ENCODE measurements at regions not wholly inside any gene's neighbourhood (a gene's known extent, or its start where the extent isn't known, plus 50 kb on each side); places are given as distances from the start of the nearest gene placed in this dataset.
A peak's percentile ranks its signal among the peaks of the same experiment; 100 is the strongest.

GRCh38 chrX:121301356-121301755 is 253.9 kb downstream of the GLUD2 start:
- TF ChIP-seq CTCF (IDR thresholded peaks at IDR 0.05) = no peak
- no peak for DNase-seq (ENCODE audit: low spot score)
- no peaks in the 10 kb centered on the region for H3K36me3 Mint-ChIP-seq (ENCODE audit: low read depth)
- H3K9me3 Mint-ChIP-seq (ENCODE audit: low read depth) = peaks cover 2% of the 10 kb centered on the region
- no peaks in the 10 kb centered on the region for H3K4me1 Mint-ChIP-seq (ENCODE audit: low read depth)
- H3K27me3 Mint-ChIP-seq (ENCODE audit: low read depth) = peaks cover 2% of the 10 kb centered on the region
- H3K4me3 Mint-ChIP-seq (ENCODE audit: unreplicated experiment) = no peak overlapping the region
- H3K27ac Mint-ChIP-seq (ENCODE audit: unreplicated experiment) = no peak overlapping the region

DNA sequence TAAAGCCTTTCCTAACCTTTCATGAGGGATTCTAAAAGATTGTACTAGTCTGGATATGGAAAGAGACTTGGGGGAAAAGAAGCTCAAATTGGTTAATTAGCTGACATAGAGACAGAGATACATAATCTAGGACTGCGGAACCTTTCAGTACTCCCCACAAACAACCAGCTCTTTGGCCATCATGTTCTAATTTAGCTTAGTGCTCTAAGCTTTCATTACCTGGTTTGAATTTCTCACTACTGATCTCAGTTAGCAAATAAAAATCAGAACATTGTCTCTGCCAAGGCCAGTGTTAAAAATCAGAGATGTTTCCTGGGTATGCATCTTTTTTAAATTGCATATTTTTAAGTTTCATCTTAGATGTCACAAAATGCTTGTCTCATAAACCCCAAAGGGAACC is 254.4 kb downstream of the GLUD2 start:
- H3K27me3 Mint-ChIP-seq (ENCODE audit: low read depth) = peaks cover 2% of the 10 kb centered on the region

DNA sequence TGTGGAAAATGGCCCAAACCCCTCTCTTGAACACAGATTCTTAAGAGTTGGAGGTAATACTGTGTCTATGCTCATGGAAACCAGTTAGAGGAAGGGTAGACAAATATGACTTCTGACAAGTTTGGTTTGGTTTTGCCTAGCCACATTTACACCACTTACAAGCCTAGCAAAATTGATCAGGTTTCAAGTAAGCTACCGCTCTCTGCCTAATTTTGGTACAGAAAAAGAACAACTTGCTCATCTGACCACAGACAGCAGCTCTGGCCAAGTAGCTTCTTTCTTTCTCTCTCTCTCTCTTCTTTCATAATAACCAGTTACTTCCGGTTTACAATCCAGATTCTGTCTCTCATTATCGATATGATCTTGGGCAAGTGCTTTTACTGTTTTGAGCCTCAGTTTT is 260.0 kb downstream of the GLUD2 start:
- no peak for DNase-seq (ENCODE audit: low spot score)
- no peaks in the 10 kb centered on the region for H3K36me3 Mint-ChIP-seq (ENCODE audit: low read depth)
- H3K27ac Mint-ChIP-seq (ENCODE audit: unreplicated experiment) = no peak overlapping the region
- H3K4me1 Mint-ChIP-seq (ENCODE audit: low read depth) = peaks cover 7% of the 10 kb centered on the region
- no peaks in the 10 kb centered on the region for H3K9me3 Mint-ChIP-seq (ENCODE audit: low read depth)
- no peak overlapping the region for H3K4me3 Mint-ChIP-seq (ENCODE audit: unreplicated experiment)
- peaks cover 2% of the 10 kb centered on the region for H3K27me3 Mint-ChIP-seq (ENCODE audit: low read depth)
- no peak for TF ChIP-seq CTCF (IDR thresholded peaks at IDR 0.05)

More for the DNA sequence above, 254.4 kb downstream of the GLUD2 start:
- H3K27ac Mint-ChIP-seq (ENCODE audit: unreplicated experiment) = no peak overlapping the region
- peaks cover 2% of the 10 kb centered on the region for H3K9me3 Mint-ChIP-seq (ENCODE audit: low read depth)
- TF ChIP-seq CTCF (IDR thresholded peaks at IDR 0.05) = no peak
- DNase-seq (ENCODE audit: low spot score) = no peak
- no peaks in the 10 kb centered on the region for H3K36me3 Mint-ChIP-seq (ENCODE audit: low read depth)
- no peaks in the 10 kb centered on the region for H3K4me1 Mint-ChIP-seq (ENCODE audit: low read depth)
- H3K4me3 Mint-ChIP-seq (ENCODE audit: unreplicated experiment) = no peak overlapping the region

GRCh38 chrX:121308276-121308805 is 260.9 kb downstream of the GLUD2 start:
- Mint-ChIP-seq H3K4me3 (ENCODE audit: unreplicated experiment) (no peak overlapping the region), H3K9me3 (ENCODE audit: low read depth) (no peaks in the 10 kb centered on the region), H3K27ac (ENCODE audit: unreplicated experiment) (peak overlapping the region; percentile 39), H3K36me3 (ENCODE audit: low read depth) (no peaks in the 10 kb centered on the region), H3K27me3 (ENCODE audit: low read depth) (peaks cover 2% of the 10 kb centered on the region), H3K4me1 (ENCODE audit: low read depth) (peaks cover 7% of the 10 kb centered on the region)
- no peak for DNase-seq (ENCODE audit: low spot score)
- TF ChIP-seq CTCF (IDR thresholded peaks at IDR 0.05) = peak; percentile 78

DNA sequence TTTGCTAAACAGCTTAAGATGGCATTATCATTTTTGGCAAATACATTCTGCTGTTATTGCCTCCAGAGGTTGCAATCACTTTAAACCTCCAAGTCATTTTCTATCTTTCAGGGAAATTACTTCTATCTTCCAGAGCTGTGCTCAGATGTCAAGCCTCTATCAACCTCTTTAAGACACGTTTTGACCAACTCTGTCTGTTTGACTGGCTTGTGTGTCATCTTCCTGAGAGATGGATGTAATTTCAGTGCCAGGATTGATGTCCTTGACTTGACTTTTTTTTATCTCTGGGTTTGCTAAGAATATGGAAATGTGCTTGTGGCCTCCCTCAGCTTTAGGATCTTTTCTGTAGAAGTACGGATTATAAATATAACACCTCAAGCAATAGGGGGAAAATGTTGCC is 263.4 kb downstream of the GLUD2 start:
- peaks cover 7% of the 10 kb centered on the region for H3K4me1 Mint-ChIP-seq (ENCODE audit: low read depth)
- H3K9me3 Mint-ChIP-seq (ENCODE audit: low read depth) = no peaks in the 10 kb centered on the region
- no peaks in the 10 kb centered on the region for H3K27me3 Mint-ChIP-seq (ENCODE audit: low read depth)
- no peak overlapping the region for H3K4me3 Mint-ChIP-seq (ENCODE audit: unreplicated experiment)
- TF ChIP-seq CTCF (IDR thresholded peaks at IDR 0.05) = no peak
- no peak for DNase-seq (ENCODE audit: low spot score)
- no peaks in the 10 kb centered on the region for H3K36me3 Mint-ChIP-seq (ENCODE audit: low read depth)
- H3K27ac Mint-ChIP-seq (ENCODE audit: unreplicated experiment) = no peak overlapping the region
